ENCODE measurements at regions not wholly inside any gene's neighbourhood (a gene's known extent, or its start where the extent isn't known, plus 50 kb on each side); places are given as distances from the start of the nearest gene placed in this dataset.

DNA sequence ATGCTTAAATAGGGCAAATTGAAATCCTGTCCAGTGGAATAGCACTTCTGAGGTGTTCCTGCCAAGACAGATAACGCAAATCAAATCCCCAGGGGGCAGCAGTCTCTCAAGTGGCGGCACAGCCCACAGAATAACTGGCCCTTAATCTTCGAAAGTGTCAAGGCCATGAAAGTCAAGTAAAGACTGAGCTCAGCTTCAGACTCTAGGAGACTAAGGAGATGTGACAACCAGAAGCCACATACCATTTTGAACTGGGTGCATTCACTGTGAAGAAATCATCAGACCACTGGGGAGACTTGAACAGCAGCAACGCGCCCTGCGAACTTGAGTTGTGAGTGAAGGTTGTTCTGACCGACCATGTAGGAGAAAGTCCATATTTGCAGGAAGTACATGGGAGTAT, 66.0 kb upstream of the ASAP2 start:
- no peak for TF ChIP-seq ATF7 (IDR thresholded peaks at IDR 0.05; ENCODE audit: low read depth)
- TF ChIP-seq SREBF1 (IDR thresholded peaks at IDR 0.05; ENCODE audit: low read length): no peak
- TF ChIP-seq CUX1 (IDR thresholded peaks at IDR 0.05; ENCODE audit: insufficient replicate concordance, low read depth, low read length): no peak
- no peak for TF ChIP-seq POLR2A (IDR thresholded peaks at IDR 0.05; ENCODE audit: low read depth, low read length)
- no peak for TF ChIP-seq ZNF687 (IDR thresholded peaks at IDR 0.05)
- TF ChIP-seq ZBTB40 (IDR thresholded peaks at IDR 0.05; ENCODE audit: borderline replicate concordance): no peak
- no peak for TF ChIP-seq TCF12 (IDR thresholded peaks at IDR 0.05; ENCODE audit: low read depth, low read length)
